ENCODE measurements at regions not wholly inside any gene's neighbourhood (a gene's known extent, or its start where the extent isn't known, plus 50 kb on each side); places are given as distances from the start of the nearest gene placed in this dataset.

DNA sequence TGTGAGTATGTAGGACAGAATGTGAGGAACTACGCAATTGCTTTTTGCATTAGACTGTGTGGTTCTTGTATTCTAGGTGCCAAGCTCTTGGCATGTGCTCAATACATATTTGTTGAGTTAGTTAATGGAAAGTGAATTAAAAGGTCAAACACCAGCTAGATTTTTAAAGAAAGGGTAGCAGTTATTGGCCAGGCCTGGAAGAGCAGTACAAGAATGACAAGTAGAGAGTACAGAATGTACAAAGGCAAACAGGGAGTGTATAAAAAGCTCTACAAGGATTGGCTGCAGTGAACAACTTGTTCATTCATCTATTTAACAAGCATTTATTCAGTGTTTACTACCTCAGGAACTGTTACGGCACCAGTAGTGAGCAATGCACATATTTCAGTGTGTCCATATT, 854.0 kb upstream of the SEL1L start:
- H3K4me3 ChIP-seq (ENCODE audit: low read depth, low read length), result no peak overlapping the region
- H3K27me3 ChIP-seq (ENCODE audit: insufficient read depth, low read length), result no peaks in the 10 kb centered on the region
- no peaks in the 10 kb centered on the region for H3K79me2 ChIP-seq (ENCODE audit: control insufficient read depth, insufficient read depth, low read length, unreplicated experiment)
- no peaks in the 10 kb centered on the region for H3K4me1 ChIP-seq (ENCODE audit: control insufficient read depth, insufficient read depth, low read length, unreplicated experiment)
- H3K27ac ChIP-seq (ENCODE audit: low read depth, low read length), result no peak overlapping the region
- H3K36me3 ChIP-seq (ENCODE audit: insufficient read depth, low read length), result no peaks in the 10 kb centered on the region
- H2AFZ ChIP-seq (ENCODE audit: low read length, unreplicated experiment), result no peak overlapping the region

DNA sequence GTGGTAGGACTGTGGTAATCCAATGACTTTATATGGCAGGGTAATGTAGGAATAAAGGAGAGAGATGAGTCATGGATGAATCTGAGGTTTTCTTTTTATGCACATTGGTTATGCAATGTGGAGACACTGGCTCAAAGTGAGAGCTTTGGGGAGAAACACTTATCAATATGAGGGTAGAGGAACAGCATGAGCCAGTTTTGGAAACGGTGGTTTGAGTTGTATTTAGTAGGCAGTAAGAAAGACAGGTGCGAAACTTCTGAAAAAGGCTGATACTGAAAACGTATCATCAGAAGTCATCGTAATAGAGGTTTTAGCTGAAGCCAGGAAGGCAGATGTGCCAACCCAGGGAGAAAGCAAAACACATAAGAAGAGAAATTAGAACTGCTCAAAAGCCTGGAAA, 854.8 kb upstream of the SEL1L start:
- Histone ChIP-seq H3K27me3 (ENCODE audit: insufficient read depth, low read length) (no peaks in the 10 kb centered on the region), H3K27ac (ENCODE audit: low read depth, low read length) (no peak overlapping the region), H3K4me3 (ENCODE audit: low read depth, low read length) (no peak overlapping the region), H3K4me1 (ENCODE audit: control insufficient read depth, insufficient read depth, low read length, unreplicated experiment) (no peaks in the 10 kb centered on the region), H3K36me3 (ENCODE audit: insufficient read depth, low read length) (no peaks in the 10 kb centered on the region), H2AFZ (ENCODE audit: low read length, unreplicated experiment) (no peak overlapping the region), H3K79me2 (ENCODE audit: control insufficient read depth, insufficient read depth, low read length, unreplicated experiment) (no peaks in the 10 kb centered on the region)

DNA sequence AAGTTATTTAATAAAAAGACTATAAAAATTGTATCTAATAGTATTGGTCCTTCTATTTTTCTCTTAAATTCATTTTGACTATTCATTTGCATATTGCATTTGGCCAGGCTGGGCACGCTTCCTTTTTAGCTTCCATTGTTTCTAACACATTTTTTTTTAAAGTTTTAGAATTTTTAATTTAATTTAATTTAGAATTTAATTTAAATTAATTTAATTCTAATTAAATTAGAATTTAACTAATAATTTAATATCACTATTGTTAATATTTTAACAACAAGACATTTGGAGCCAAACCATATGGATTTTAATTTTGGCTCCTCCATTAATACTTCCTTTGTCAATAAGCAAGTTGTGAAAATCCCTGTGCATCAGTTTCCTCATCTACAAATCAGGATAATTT, 856.9 kb upstream of the SEL1L start:
- no peaks in the 10 kb centered on the region for H3K27me3 ChIP-seq (ENCODE audit: insufficient read depth, low read length)
- H3K36me3 ChIP-seq (ENCODE audit: insufficient read depth, low read length), result no peaks in the 10 kb centered on the region
- no peaks in the 10 kb centered on the region for H3K4me1 ChIP-seq (ENCODE audit: control insufficient read depth, insufficient read depth, low read length, unreplicated experiment)
- H3K27ac ChIP-seq (ENCODE audit: low read depth, low read length), result no peak overlapping the region
- H3K4me3 ChIP-seq (ENCODE audit: low read depth, low read length), result no peak overlapping the region
- H3K79me2 ChIP-seq (ENCODE audit: control insufficient read depth, insufficient read depth, low read length, unreplicated experiment), result no peaks in the 10 kb centered on the region
- no peak overlapping the region for H2AFZ ChIP-seq (ENCODE audit: low read length, unreplicated experiment)

DNA sequence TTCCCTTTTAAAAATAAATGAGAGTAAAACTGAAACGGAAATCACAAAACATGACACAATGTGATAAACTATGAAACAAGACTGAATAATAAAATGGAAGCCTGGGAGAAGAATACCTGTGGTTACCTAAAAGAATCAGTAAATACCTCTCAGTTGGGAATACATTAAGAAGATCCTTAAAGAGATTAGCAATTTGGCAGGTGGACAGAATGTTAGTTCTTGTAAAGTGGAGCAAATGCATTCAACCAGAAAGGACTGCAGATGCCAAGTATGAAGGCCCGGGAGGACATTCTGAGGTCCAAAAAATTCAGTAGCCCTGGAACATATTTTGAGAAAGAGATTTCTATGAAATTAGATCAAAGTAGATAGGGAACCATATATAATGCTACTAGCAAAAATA, 861.3 kb upstream of the SEL1L start:
- H3K36me3 ChIP-seq (ENCODE audit: insufficient read depth, low read length), result no peaks in the 10 kb centered on the region

DNA sequence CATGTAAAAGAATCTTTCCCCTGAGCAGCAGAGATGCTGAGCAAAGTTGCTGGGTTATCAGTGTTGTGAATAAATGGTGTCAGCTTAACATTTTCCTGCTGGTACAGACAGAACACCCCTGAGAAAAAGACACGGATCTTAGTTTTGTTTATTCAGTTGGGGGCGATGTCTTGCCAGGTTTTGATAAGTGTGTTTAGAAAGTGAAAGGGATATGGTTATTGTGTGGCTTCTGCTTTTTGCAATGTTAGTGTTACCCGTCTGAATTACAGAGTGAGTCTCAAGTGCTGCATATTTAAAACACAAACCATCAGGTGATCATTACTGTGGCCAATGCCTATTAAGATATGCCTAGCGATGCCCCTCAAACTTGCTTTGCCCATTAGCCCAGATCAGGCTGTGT, 864.6 kb upstream of the SEL1L start:
- Histone ChIP-seq H3K4me3 (ENCODE audit: low read depth, low read length) (no peak overlapping the region), H3K79me2 (ENCODE audit: control insufficient read depth, insufficient read depth, low read length, unreplicated experiment) (no peaks in the 10 kb centered on the region), H3K36me3 (ENCODE audit: insufficient read depth, low read length) (no peaks in the 10 kb centered on the region), H3K27ac (ENCODE audit: low read depth, low read length) (no peak overlapping the region), H3K27me3 (ENCODE audit: insufficient read depth, low read length) (no peaks in the 10 kb centered on the region), H3K4me1 (ENCODE audit: control insufficient read depth, insufficient read depth, low read length, unreplicated experiment) (no peaks in the 10 kb centered on the region), H2AFZ (ENCODE audit: low read length, unreplicated experiment) (no peak overlapping the region)

More for the DNA sequence above, 861.3 kb upstream of the SEL1L start:
- no peak overlapping the region for H3K27ac ChIP-seq (ENCODE audit: low read depth, low read length)
- no peak overlapping the region for H2AFZ ChIP-seq (ENCODE audit: low read length, unreplicated experiment)
- no peaks in the 10 kb centered on the region for H3K27me3 ChIP-seq (ENCODE audit: insufficient read depth, low read length)
- no peaks in the 10 kb centered on the region for H3K4me1 ChIP-seq (ENCODE audit: control insufficient read depth, insufficient read depth, low read length, unreplicated experiment)
- no peak overlapping the region for H3K4me3 ChIP-seq (ENCODE audit: low read depth, low read length)
- no peaks in the 10 kb centered on the region for H3K79me2 ChIP-seq (ENCODE audit: control insufficient read depth, insufficient read depth, low read length, unreplicated experiment)

DNA sequence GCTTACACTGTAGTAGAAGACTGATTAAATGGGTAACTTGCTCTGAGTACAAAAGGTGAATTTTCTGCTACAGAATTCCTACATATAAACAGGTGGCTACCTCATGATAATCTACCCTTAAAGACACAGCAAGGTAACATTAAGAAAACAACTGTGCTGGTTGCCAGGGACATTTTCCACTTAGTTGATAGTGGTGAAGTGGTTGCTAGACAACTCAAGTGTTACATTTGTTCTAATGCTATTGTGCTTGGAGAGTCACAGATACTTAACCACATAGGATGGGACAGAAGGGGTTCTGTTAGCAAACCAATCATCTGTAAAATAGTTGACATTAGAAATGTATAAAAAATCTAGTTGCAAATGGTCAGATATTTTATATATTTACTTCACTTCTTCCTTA, 870.3 kb upstream of the SEL1L start:
- H2AFZ ChIP-seq (ENCODE audit: low read length, unreplicated experiment), result no peak overlapping the region

DNA sequence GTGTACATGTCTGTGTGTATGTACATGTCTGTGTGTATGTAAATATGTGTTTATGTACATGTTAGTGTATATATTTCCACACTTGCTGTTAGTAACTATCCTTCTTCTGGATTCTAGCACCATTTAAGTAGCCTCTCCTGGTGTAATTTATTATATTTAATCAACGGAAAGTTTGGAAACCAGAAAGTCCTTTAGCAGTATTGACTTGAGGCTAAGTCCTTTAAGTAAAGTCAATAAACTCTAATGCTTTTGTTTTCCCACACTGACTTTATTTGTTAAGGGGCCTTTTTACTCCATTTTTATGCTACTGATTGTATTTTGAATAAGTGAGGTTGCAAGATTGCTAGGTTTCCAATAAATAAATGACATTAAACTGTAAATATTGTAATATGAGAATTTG, 876.4 kb upstream of the SEL1L start:
- no peaks in the 10 kb centered on the region for H3K79me2 ChIP-seq (ENCODE audit: control insufficient read depth, insufficient read depth, low read length, unreplicated experiment)
- H3K4me3 ChIP-seq (ENCODE audit: low read depth, low read length), result no peak overlapping the region
- H3K4me1 ChIP-seq (ENCODE audit: control insufficient read depth, insufficient read depth, low read length, unreplicated experiment), result no peaks in the 10 kb centered on the region
- H2AFZ ChIP-seq (ENCODE audit: low read length, unreplicated experiment), result no peak overlapping the region
- H3K27ac ChIP-seq (ENCODE audit: low read depth, low read length), result no peak overlapping the region
- H3K36me3 ChIP-seq (ENCODE audit: insufficient read depth, low read length), result no peaks in the 10 kb centered on the region
- H3K27me3 ChIP-seq (ENCODE audit: insufficient read depth, low read length), result no peaks in the 10 kb centered on the region

More for the DNA sequence above, 870.3 kb upstream of the SEL1L start:
- no peaks in the 10 kb centered on the region for H3K36me3 ChIP-seq (ENCODE audit: insufficient read depth, low read length)
- H3K4me1 ChIP-seq (ENCODE audit: control insufficient read depth, insufficient read depth, low read length, unreplicated experiment), result no peaks in the 10 kb centered on the region
- H3K79me2 ChIP-seq (ENCODE audit: control insufficient read depth, insufficient read depth, low read length, unreplicated experiment), result no peaks in the 10 kb centered on the region
- H3K27ac ChIP-seq (ENCODE audit: low read depth, low read length), result no peak overlapping the region
- H3K27me3 ChIP-seq (ENCODE audit: insufficient read depth, low read length), result no peaks in the 10 kb centered on the region
- no peak overlapping the region for H3K4me3 ChIP-seq (ENCODE audit: low read depth, low read length)

DNA sequence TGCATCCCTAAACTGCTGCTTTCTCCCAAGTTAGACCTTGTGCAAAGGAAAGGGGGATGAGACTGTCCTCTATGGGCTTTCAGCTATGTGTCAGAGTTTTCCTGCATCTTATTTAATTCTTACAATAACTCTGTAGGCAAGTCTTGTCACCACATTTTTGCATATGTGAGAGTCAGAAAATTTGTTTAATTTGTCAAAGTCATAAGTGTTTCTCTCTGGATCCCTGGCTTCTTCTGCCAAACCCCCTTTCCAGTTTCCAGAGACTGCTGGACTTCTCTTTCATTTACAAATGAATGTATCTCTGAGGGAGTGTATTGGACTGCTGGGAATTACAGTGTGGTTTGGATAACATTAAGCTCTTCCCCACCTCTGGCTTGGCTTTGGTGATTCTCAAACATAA, 877.6 kb upstream of the SEL1L start:
- H3K79me2 ChIP-seq (ENCODE audit: control insufficient read depth, insufficient read depth, low read length, unreplicated experiment), result no peaks in the 10 kb centered on the region
- no peak overlapping the region for H3K27ac ChIP-seq (ENCODE audit: low read depth, low read length)
- no peaks in the 10 kb centered on the region for H3K27me3 ChIP-seq (ENCODE audit: insufficient read depth, low read length)
- no peak overlapping the region for H2AFZ ChIP-seq (ENCODE audit: low read length, unreplicated experiment)
- no peaks in the 10 kb centered on the region for H3K4me1 ChIP-seq (ENCODE audit: control insufficient read depth, insufficient read depth, low read length, unreplicated experiment)
- no peak overlapping the region for H3K4me3 ChIP-seq (ENCODE audit: low read depth, low read length)
- H3K36me3 ChIP-seq (ENCODE audit: insufficient read depth, low read length), result no peaks in the 10 kb centered on the region

DNA sequence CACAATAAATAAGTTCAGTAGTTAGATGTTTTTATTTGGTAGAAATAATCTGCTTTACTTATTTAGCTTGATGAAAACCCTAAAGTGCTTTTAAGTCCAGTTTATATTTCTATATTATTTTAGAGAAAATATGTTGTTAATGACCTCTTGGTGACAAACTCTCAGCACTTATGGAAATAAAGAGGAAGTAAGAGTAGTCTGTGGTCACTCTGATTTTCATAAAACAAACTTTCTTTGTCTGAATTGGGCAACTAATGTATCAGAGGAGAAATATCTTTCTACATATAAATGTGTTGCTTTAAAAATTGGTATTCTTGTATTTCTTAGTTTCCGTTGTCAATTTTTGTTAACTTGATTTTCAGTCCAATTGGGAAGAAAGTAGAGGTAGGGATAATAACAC, 878.9 kb upstream of the SEL1L start:
- H2AFZ ChIP-seq (ENCODE audit: low read length, unreplicated experiment), result no peak overlapping the region
- no peak overlapping the region for H3K4me3 ChIP-seq (ENCODE audit: low read depth, low read length)
- no peaks in the 10 kb centered on the region for H3K4me1 ChIP-seq (ENCODE audit: control insufficient read depth, insufficient read depth, low read length, unreplicated experiment)
- no peaks in the 10 kb centered on the region for H3K27me3 ChIP-seq (ENCODE audit: insufficient read depth, low read length)
- no peaks in the 10 kb centered on the region for H3K79me2 ChIP-seq (ENCODE audit: control insufficient read depth, insufficient read depth, low read length, unreplicated experiment)
- no peaks in the 10 kb centered on the region for H3K36me3 ChIP-seq (ENCODE audit: insufficient read depth, low read length)
- H3K27ac ChIP-seq (ENCODE audit: low read depth, low read length), result no peak overlapping the region

DNA sequence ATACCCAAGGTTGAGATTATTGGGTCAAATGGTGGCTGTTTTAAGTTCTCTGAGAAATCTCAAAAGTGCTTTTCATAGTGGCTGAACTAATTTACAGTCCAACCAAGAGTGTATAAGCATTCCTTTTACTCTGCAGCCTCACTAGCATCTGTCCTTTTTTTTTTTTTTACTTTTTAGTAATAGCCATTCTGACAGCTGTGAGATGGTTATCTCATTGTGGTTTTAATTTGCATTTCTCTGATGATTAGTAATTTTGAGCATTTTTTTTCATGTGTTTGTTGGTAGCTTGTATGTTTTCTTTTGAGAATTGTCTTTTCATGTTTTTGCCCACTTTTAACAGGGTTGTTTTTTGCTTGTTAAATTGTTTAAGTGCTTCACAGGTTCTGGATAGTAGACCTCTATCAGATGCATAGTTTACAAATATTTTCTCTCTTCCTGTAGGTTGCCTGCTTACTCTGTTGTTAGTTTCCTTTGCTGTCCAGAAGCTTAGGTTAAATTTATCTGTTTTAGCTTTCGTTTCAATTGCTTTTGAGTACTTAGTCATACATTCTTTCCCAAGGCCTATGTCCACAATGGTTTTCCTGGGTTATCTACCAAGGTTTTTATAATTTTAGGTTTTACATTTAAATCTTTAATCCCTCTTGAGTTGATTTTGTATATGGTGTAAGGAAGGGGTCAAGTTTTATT, 881.3 kb upstream of the SEL1L start:
- no peaks in the 10 kb centered on the region for H3K27me3 ChIP-seq (ENCODE audit: insufficient read depth, low read length)
- no peak overlapping the region for H3K27ac ChIP-seq (ENCODE audit: low read depth, low read length)
- H3K36me3 ChIP-seq (ENCODE audit: insufficient read depth, low read length), result no peaks in the 10 kb centered on the region
- H3K79me2 ChIP-seq (ENCODE audit: control insufficient read depth, insufficient read depth, low read length, unreplicated experiment), result no peaks in the 10 kb centered on the region
- no peak overlapping the region for H2AFZ ChIP-seq (ENCODE audit: low read length, unreplicated experiment)
- H3K4me3 ChIP-seq (ENCODE audit: low read depth, low read length), result no peak overlapping the region
- H3K4me1 ChIP-seq (ENCODE audit: control insufficient read depth, insufficient read depth, low read length, unreplicated experiment), result no peaks in the 10 kb centered on the region

DNA sequence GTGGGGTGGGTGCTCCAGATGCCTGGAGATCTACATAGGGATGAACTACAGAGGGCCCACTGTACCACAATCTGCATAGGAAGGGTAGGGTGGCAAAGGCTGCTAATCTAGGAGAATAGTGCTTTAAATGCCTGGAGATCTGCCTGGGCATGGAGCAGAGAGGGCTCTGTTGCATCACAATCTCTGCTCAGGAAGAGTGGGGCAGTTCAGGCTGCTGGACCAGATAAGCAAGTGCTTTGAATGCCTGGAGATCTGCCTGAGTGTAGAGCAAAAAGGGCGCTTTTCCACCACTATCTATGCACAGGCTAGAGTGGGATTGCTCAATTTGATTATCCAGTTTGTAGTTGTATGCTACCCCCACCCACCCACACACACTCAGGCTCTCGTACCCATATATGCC, 886.3 kb upstream of the SEL1L start:
- Histone ChIP-seq H3K27ac (ENCODE audit: low read depth, low read length) (no peak overlapping the region), H3K79me2 (ENCODE audit: control insufficient read depth, insufficient read depth, low read length, unreplicated experiment) (no peaks in the 10 kb centered on the region), H3K4me3 (ENCODE audit: low read depth, low read length) (no peak overlapping the region), H3K36me3 (ENCODE audit: insufficient read depth, low read length) (no peaks in the 10 kb centered on the region), H3K27me3 (ENCODE audit: insufficient read depth, low read length) (no peaks in the 10 kb centered on the region), H3K4me1 (ENCODE audit: control insufficient read depth, insufficient read depth, low read length, unreplicated experiment) (no peaks in the 10 kb centered on the region), H2AFZ (ENCODE audit: low read length, unreplicated experiment) (no peak overlapping the region)

All from ACC112 (cell line).